M059J (cell line): ENCODE measurements at regions not wholly inside any gene's neighbourhood (a gene's known extent, or its start where the extent isn't known, plus 50 kb on each side); places are given as distances from the start of the nearest gene placed in this dataset.
A peak's percentile ranks its signal among the peaks of the same experiment; 100 is the strongest.
"Not testable (repeated sequence)": the region's sequence is repeated elsewhere in the genome, so short reads cannot be mapped to it uniquely, and the experiment has no call there.

Experiments used
- DNase-seq: peaks from one replicate; pipeline ENCODE4 v3.0.0-alpha.2; 2012; ENCODE audit warnings: low read depth

GRCh38 chr1:43108080-43108479 lies 64.0 kb downstream of the EBNA1BP2 start:
- no peak for DNase-seq

GRCh38 chr1:43107664-43108063 lies 64.4 kb downstream of the EBNA1BP2 start:
- DNase-seq: no peak

DNA sequence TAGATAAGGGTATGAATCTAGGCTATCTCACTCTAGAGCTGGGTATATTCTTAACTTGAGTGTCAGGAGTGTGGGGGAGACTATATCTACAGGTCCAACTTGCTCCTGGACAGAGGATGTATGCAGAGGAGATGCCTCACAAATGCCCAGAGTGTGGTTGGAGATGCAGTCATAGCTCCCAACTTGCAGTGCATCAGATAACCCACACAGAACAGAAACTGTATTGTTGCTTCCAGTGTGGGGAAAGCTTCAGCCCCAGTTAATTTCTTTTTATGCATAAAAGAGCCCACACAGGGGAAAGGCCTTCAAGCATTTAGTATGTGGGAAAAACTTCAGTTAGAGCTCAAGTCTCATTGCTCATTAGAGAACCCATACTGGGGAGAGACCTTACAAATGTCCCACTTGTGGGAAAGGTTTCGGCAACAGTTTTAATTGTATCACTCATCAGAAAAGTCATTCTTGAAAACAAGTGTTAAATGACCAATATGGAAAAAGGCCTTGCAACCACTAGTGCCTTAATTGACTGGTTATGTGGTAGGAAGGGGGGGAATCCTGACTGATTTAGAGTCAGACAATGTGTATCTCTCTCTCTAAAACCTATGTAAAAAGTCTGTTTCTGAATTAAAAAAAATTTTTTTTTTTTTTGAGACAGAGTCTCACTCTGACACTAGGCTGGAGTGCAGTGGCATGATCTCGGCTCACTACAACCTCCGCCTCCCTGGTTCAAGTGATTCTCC lies 67.9 kb downstream of the EBNA1BP2 start:
- DNase-seq: no peak

- no peak for DNase-seq
These were observed 71.0 kb downstream of the EBNA1BP2 start for GRCh38 chr1:43101061-43101460.

DNA sequence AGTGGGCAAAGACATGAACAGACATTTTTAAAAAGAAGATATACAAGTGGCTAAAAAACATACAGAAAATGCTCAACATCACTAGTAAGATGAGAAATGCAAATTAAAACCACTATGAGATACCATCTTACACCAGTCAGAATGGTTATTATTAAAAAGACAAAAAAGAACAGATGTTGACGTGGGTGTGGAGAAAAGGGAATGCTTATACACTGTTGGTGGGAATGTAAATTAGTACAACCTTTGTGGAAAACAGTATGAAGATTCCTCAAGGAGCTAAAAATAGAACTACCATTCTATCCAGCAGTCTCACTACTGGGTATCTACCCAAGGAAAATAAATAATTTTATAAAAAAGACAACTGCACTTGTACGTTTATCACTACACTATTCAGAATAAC lies 73.9 kb downstream of the EBNA1BP2 start:
- DNase-seq: no peak

DNA sequence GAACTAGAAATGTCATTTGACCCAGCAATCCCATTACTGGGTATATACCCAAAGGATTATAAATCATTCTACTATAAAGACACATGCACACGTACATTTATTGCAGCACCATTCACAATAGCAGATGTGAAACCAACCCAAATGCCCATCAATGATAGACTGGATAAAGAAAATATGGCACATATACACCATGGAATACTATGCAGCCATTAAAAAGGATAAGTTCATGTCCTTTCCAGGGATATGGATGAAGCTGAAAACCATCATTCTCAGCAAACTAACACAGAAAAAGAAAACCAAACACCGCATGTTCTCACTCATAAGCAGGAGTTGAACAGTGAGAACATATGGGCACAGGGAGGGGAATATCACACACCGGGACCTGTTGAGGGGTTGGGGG lies 75.6 kb downstream of the EBNA1BP2 start:
- not testable (repeated sequence) for DNase-seq

DNA sequence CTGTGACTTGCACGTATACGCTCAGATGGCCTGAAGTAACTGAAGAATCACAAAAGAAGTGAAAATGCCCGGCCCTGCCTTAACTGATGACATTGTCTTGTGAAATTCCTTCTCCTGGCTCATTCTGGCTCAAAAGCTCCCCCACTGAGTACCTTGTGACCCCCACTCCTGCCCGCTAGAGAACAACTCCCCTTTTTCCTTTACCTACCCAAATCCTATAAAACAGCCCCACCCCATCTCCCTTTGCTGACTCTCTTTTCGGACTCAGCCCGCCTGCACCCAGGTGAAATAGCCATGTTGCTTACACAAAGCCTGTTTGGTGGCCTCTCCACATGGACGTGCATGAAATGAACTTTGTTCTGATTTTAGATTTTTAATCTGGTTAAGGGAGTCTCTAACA lies 81.3 kb downstream of the EBNA1BP2 start:
- not testable (repeated sequence) for DNase-seq

GRCh38 chr1:43090157-43090556 lies 81.9 kb downstream of the EBNA1BP2 start:
- not testable (repeated sequence) for DNase-seq

- DNase-seq: no peak
These were observed 88.7 kb downstream of the EBNA1BP2 start for GRCh38 chr1:43083375-43083891.

- no peak for DNase-seq
These were observed 89.3 kb downstream of the EBNA1BP2 start for GRCh38 chr1:43082740-43083139.

DNA sequence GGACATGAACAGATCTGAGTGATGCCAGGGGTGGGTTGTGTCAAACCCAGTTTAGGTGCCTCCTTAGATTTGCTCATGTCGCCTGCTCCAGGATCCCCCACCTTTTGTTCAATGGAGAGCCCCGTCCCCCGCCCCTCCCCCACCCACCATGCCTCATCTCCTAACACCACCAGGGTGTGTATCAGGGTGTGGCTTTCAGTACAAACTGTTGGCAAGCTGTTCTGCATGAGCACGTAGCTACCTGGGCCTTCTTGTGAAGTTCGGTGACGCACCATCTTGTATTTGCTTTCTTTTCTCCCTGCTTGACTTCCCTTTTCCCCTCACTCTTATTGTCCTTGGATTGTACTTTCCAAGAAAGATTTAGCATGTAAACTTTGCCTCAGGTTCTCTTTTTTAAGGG lies 94.8 kb downstream of the EBNA1BP2 start:
- no peak for DNase-seq

DNA sequence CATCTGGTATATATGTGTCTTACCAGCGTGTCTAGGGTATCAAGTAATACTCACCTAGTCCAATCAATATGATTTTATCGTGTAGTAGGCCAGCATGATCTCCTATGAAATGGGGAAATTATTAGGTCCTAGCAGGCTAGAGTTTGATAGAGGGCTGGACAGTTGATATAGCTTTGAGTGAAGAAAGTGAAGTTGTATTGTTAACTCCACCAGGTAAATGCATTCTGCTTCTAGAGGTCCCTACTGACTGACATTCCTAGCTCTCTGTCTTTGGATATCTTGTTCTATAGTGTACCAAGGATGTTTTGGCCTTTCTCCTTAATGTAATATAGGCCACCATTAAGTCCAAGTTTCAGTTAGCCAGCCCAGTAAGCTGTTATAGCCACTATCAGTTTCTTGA lies 97.4 kb downstream of the EBNA1BP2 start:
- no peak for DNase-seq

DNA sequence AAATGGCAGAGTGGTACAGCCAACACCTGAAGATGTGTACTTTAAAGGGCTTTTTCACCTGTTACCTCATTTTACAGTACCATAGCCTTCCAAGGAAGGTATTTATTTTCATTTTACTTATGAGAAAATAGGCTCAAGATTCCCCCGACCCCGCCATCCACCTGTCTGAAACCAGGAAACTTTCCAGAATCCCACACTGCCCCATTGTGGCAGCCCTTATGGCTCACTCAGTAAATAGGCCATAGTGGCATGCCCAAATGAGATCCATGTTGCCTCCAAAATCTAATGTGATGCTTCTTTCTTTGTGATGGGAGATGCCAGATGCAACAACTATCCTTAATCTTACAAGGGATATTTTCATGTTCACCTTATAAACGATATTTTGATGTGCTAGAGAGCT lies 97.8 kb downstream of the EBNA1BP2 start:
- DNase-seq: peak; percentile 20

DNA sequence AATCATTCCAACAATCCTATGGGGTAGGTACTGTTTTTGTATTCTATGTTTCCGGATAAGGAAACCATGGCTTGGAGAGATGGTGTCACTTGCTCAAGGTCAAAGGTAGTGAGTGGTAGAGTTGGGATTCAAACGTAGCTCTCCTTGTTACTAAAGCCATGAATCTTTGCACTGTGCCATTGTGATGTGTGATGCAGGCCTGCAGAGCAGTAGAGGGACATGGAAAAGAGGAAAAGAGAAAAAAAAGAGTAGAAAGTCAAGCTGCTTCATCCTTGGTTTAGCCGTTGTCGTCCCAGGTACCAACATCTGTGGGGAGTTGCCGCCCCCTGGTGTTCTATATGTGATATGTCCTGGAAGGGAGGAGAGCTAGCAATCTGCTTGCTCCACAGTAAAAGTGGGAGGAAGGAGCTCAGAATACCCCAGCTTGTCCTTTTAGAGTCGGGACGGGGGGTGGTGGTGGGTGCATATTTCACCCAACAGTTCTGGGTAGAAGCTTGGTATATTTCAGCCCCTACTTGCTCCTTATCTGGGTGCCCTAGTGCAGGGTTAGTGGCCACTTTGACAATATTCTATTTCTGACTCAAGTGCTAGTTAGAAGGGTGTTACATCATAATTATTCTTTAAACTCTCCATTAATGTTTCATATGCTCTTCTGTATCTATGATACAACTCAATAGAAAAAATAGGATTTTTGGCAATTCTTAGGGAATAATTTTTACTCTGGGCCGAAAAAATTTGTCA lies 98.4 kb downstream of the EBNA1BP2 start:
- peak; percentile 74 for DNase-seq

- no peak for DNase-seq
These were observed 99.8 kb downstream of the EBNA1BP2 start for GRCh38 chr1:43072314-43072713.

- DNase-seq: no peak
These were observed 100.8 kb downstream of the EBNA1BP2 start for GRCh38 chr1:43071241-43071640.

- no peak for DNase-seq
These were observed 102.5 kb downstream of the EBNA1BP2 start for GRCh38 chr1:43069461-43070050.

- DNase-seq: no peak
These were observed 103.2 kb downstream of the EBNA1BP2 start for GRCh38 chr1:43068911-43069310.

GRCh38 chr1:43067977-43068751 lies 103.9 kb downstream of the EBNA1BP2 start:
- no peak for DNase-seq

- no peak for DNase-seq
These were observed 104.8 kb downstream of the EBNA1BP2 start for GRCh38 chr1:43067233-43067745.

DNA sequence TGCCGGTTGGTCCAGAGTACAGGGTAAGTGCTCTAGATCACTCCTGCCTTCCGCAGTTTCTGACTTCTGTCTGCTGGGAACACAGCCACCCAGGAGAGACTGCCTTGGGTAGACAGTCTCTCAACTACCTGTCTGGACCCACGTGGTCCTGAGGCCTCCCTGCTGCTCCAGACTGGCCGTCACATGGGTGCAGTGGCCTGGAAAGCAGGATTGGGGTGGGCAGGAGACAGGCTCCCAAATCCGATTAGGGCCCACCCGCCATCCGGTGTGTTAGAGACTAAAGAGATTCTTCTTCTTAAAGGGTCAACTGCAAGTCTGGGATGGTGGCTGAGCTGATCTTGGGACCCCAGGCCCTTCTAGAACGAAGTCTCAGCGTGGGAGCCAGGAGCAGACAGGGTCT lies 105.5 kb downstream of the EBNA1BP2 start:
- DNase-seq: no peak
